Activated CD8-positive, alpha-beta T cell treated with anti-CD3 and anti-CD28 coated beads for 36 hours (primary cell): ENCODE measurements at regions not wholly inside any gene's neighbourhood (a gene's known extent, or its start where the extent isn't known, plus 50 kb on each side); places are given as distances from the start of the nearest gene placed in this dataset.

Experiments
- ATAC-seq: fragments of 200-7000 bp; cut with Tn5 transposase; one replicate; pipeline ENCODE4 v1.10.0; 2021; ENCODE audit warnings: mild to moderate bottlenecking, moderate library complexity
- CTCF ChIA-PET: fragments of 350-600 bp; sonication (Branson Sonifier 250); formaldehyde crosslinking; loops from one replicate; lab custom pipeline; 2021; ENCODE audit warnings: antibody characterized with exemption; lab: Charles Lee
- POLR2A ChIA-PET: fragments of 350-600 bp; sonication (Branson Sonifier 250); formaldehyde crosslinking; loops from one replicate; lab custom pipeline; 2021; ENCODE audit warnings: antibody characterized with exemption; lab: Charles Lee
- DNase-seq: peaks from one replicate; pipeline ENCODE4 v3.0.0-alpha.2; 2020
- H3K27ac Mint-ChIP-seq: one replicate; pipeline ENCODE4 v1.8.0; 2021; ENCODE audit warnings: mild to moderate bottlenecking, mixed read lengths
- H3K27me3 Mint-ChIP-seq: one replicate; pipeline ENCODE4 v1.8.0; 2021; ENCODE audit warnings: mixed read lengths
- H3K36me3 Mint-ChIP-seq: one replicate; pipeline ENCODE4 v1.8.0; 2021; ENCODE audit warnings: low read depth, mixed read lengths
- H3K4me1 Mint-ChIP-seq: one replicate; pipeline ENCODE4 v1.8.0; 2021; ENCODE audit warnings: low read depth, mixed read lengths
- H3K4me3 Mint-ChIP-seq: one replicate; pipeline ENCODE4 v1.8.0; 2021; ENCODE audit warnings: mild to moderate bottlenecking, moderate library complexity, mixed read lengths
- H3K9me3 Mint-ChIP-seq: one replicate; pipeline ENCODE4 v1.8.0; 2021; ENCODE audit warnings: mixed read lengths
- CTCF ChIP-seq: fragments of 200-600 bp; IDR thresholded peaks from one replicate; pipeline ENCODE4 v1.8.0; 2022; ENCODE audit warnings: antibody characterized with exemption, mild to moderate bottlenecking
- intact Hi-C: fragments of 100-400 bp; cut with micrococcal nuclease; formaldehyde crosslinking; loops from one replicate; pipeline ENCODE4 v1.10.0; 2022

GRCh38 chr2:47260971-47261370, 84.7 kb upstream of the CALM2 start:
- no peak overlapping the region for H3K4me3 Mint-ChIP-seq
- POLR2A ChIA-PET = no interaction called here
- CTCF ChIA-PET = interaction anchor here (1.4 kb wide), 1 partner anchor 62 kb away, joined by 3 read pairs; no protein-coding TSS in a partner anchor

GRCh38 chr2:47259829-47260228, 83.5 kb upstream of the CALM2 start:
- H3K4me1 Mint-ChIP-seq = no peaks in the 10 kb centered on the region
- TF ChIP-seq CTCF = no peak
- DNase-seq = no peak

More at GRCh38 chr2:47260971-47261370, 84.7 kb upstream of the CALM2 start:
- Mint-ChIP-seq H3K9me3 (no peaks in the 10 kb centered on the region), H3K36me3 (no peaks in the 10 kb centered on the region), H3K27ac (no peak overlapping the region), H3K27me3 (no peaks in the 10 kb centered on the region), H3K4me1 (no peaks in the 10 kb centered on the region)
- intact Hi-C loops = no loop called here
- DNase-seq (no peak), ATAC-seq (no peak)
- TF ChIP-seq CTCF = no peak

GRCh38 chr2:47257946-47258348, 81.6 kb upstream of the CALM2 start:
- DNase-seq (no peak), ATAC-seq (no peak)
- H3K36me3 Mint-ChIP-seq = no peaks in the 10 kb centered on the region
- no peaks in the 10 kb centered on the region for H3K27me3 Mint-ChIP-seq
- POLR2A ChIA-PET = no interaction called here
- TF ChIP-seq CTCF = no peak
- CTCF ChIA-PET = no interaction called here
- intact Hi-C loops = no loop called here
- no peaks in the 10 kb centered on the region for H3K9me3 Mint-ChIP-seq
- H3K27ac Mint-ChIP-seq = no peak overlapping the region
- no peak overlapping the region for H3K4me3 Mint-ChIP-seq
- H3K4me1 Mint-ChIP-seq = no peaks in the 10 kb centered on the region

More at GRCh38 chr2:47259829-47260228, 83.5 kb upstream of the CALM2 start:
- Mint-ChIP-seq H3K9me3 (no peaks in the 10 kb centered on the region), H3K36me3 (no peaks in the 10 kb centered on the region), H3K4me3 (no peak overlapping the region), H3K27ac (no peak overlapping the region), H3K27me3 (no peaks in the 10 kb centered on the region)
- CTCF ChIA-PET = interaction anchor here (0.7 kb wide), 1 partner anchor 44 kb away, joined by 3 read pairs; no protein-coding TSS in a partner anchor
- POLR2A ChIA-PET = no interaction called here
- intact Hi-C loops = no loop called here
- no peak for ATAC-seq

GRCh38 chr2:47256416-47257087, 80.2 kb upstream of the CALM2 start:
- ChIA-PET POLR2A (no interaction called here), CTCF (no interaction called here)
- intact Hi-C loops = no loop called here
- H3K27ac Mint-ChIP-seq = no peak overlapping the region
- ATAC-seq (no peak), DNase-seq (no peak)
- H3K4me1 Mint-ChIP-seq = no peaks in the 10 kb centered on the region
- no peaks in the 10 kb centered on the region for H3K36me3 Mint-ChIP-seq
- no peaks in the 10 kb centered on the region for H3K9me3 Mint-ChIP-seq
- no peak for TF ChIP-seq CTCF
- H3K27me3 Mint-ChIP-seq = no peaks in the 10 kb centered on the region
- no peak overlapping the region for H3K4me3 Mint-ChIP-seq

GRCh38 chr2:47255794-47256193, 79.5 kb upstream of the CALM2 start:
- CTCF ChIA-PET = no interaction called here
- ATAC-seq (no peak), DNase-seq (no peak)
- no peaks in the 10 kb centered on the region for H3K4me1 Mint-ChIP-seq
- no peak overlapping the region for H3K27ac Mint-ChIP-seq
- no peaks in the 10 kb centered on the region for H3K36me3 Mint-ChIP-seq
- H3K9me3 Mint-ChIP-seq = no peaks in the 10 kb centered on the region
- no peaks in the 10 kb centered on the region for H3K27me3 Mint-ChIP-seq
- H3K4me3 Mint-ChIP-seq = no peak overlapping the region
- POLR2A ChIA-PET = no interaction called here
- TF ChIP-seq CTCF = no peak
- intact Hi-C loops = no loop called here
